Mucosa of descending colon (tissue), 3 donors: ENCODE measurements at regions not wholly inside any gene's neighbourhood (a gene's known extent, or its start where the extent isn't known, plus 50 kb on each side); places are given as distances from the start of the nearest gene placed in this dataset.

Experiments used
- ATAC-seq: fragments of 200-7000 bp; cut with Tn5 transposase; one replicate; pipeline ENCODE4 v1.9.1; 2020; ENCODE audit warnings: mild to moderate bottlenecking, moderate library complexity
- DNase-seq, 3 donors: peaks; one replicate each; pipeline ENCODE4 v3.0.0-alpha.2; 2020
- H3K36me3 ChIP-seq: fragments of 200-600 bp; one replicate; pipeline ENCODE4 v1.8.0; 2021; ENCODE audit warnings: low read depth, mild to moderate bottlenecking
- H3K4me1 ChIP-seq: fragments of 200-600 bp; one replicate; pipeline ENCODE4 v1.8.0; 2021; ENCODE audit warnings: low read depth, mild to moderate bottlenecking
- H3K4me3 ChIP-seq: fragments of 200-600 bp; one replicate; pipeline ENCODE4 v1.8.0; 2021; ENCODE audit warnings: mild to moderate bottlenecking
- H3K9me3 ChIP-seq: fragments of 200-600 bp; one replicate; pipeline ENCODE4 v1.8.0; 2021; ENCODE audit warnings: mild to moderate bottlenecking
- CTCF ChIP-seq: fragments of 200-600 bp; IDR thresholded peaks from one replicate; pipeline ENCODE4 v1.8.0; 2022; ENCODE audit warnings: antibody characterized with exemption, mild to moderate bottlenecking
- intact Hi-C, 2 donors: fragments of 100-400 bp; cut with DNase I in 1 of 2; cut with micrococcal nuclease in 1 of 2; formaldehyde crosslinking; loops; one replicate each; pipeline versions ENCODE4 v1.11.0 to v1.11.1; 2022; cut with DNase I, micrococcal nuclease
- donor health status: DM: no; HTN: no; CAD: no; lungs with moderate emphysema.
- donor health status: DM: no; HTN: no; CAD: no.
- donor health status: DM: no; HTN: yes; CAD: no.

GRCh38 chr14:76313852-76314251 is 62.1 kb upstream of the ESRRB start:
- intact Hi-C loops: no loop called here
- ATAC-seq (no peak), DNase-seq (no peak)
- Histone ChIP-seq H3K9me3 (no peaks in the 10 kb centered on the region), H3K4me1 (no peaks in the 10 kb centered on the region), H3K36me3 (no peaks in the 10 kb centered on the region), H3K4me3 (no peak overlapping the region)
- TF ChIP-seq CTCF: no peak

- Histone ChIP-seq H3K4me1 (no peaks in the 10 kb centered on the region), H3K9me3 (no peaks in the 10 kb centered on the region), H3K4me3 (no peak overlapping the region), H3K36me3 (no peaks in the 10 kb centered on the region)
- TF ChIP-seq CTCF: no peak
- ATAC-seq: no peak
- intact Hi-C loops: no loop called here
- no peak for DNase-seq
These were observed 61.4 kb upstream of the ESRRB start for GRCh38 chr14:76314521-76315034.

- ATAC-seq: no peak
- Histone ChIP-seq H3K4me1 (no peaks in the 10 kb centered on the region), H3K4me3 (no peak overlapping the region), H3K36me3 (no peaks in the 10 kb centered on the region), H3K9me3 (no peaks in the 10 kb centered on the region)
- no peak for DNase-seq
- no peak for TF ChIP-seq CTCF
- intact Hi-C loops: no loop called here
These were observed 55.5 kb upstream of the ESRRB start for GRCh38 chr14:76320486-76320885.

GRCh38 chr14:76320975-76321374 is 55.0 kb upstream of the ESRRB start:
- DNase-seq (no peak), ATAC-seq (no peak)
- Histone ChIP-seq H3K4me3 (no peak overlapping the region), H3K36me3 (no peaks in the 10 kb centered on the region), H3K4me1 (no peaks in the 10 kb centered on the region), H3K9me3 (no peaks in the 10 kb centered on the region)
- intact Hi-C loops: no loop called here
- TF ChIP-seq CTCF: no peak

- Histone ChIP-seq H3K4me3 (no peak overlapping the region), H3K4me1 (no peaks in the 10 kb centered on the region), H3K9me3 (no peaks in the 10 kb centered on the region), H3K36me3 (no peaks in the 10 kb centered on the region)
- no peak for DNase-seq
- ATAC-seq: no peak
- no peak for TF ChIP-seq CTCF
- intact Hi-C loops: no loop called here
These were observed 53.2 kb upstream of the ESRRB start for GRCh38 chr14:76322594-76323220.
